ENCODE measurements at regions not wholly inside any gene's neighbourhood (a gene's known extent, or its start where the extent isn't known, plus 50 kb on each side); places are given as distances from the start of the nearest gene placed in this dataset.

GRCh38 chr18:22278798-22279197 is 109.4 kb downstream of the GATA6 start:
- TF ChIP-seq CTCF (IDR thresholded peaks at IDR 0.05) (no peak), POLR2A (IDR thresholded peaks at IDR 0.05) (no peak), POLR2AphosphoS5 (IDR thresholded peaks at IDR 0.05) (no peak)

Data from prostate gland (tissue), 2 donors.